SH-SY5Y (cell line): ENCODE measurements at regions not wholly inside any gene's neighbourhood (a gene's known extent, or its start where the extent isn't known, plus 50 kb on each side); places are given as distances from the start of the nearest gene placed in this dataset.

ENCODE experiments used
- GATA2 ChIP-seq: IDR thresholded peaks from 2 replicates; pipeline ENCODE4 v1.6.1; 2011; ENCODE audit warnings: mild to moderate bottlenecking, low read depth, low read length
- GATA3 ChIP-seq: IDR thresholded peaks from 2 replicates; pipeline ENCODE4 v1.6.1; 2011; ENCODE audit warnings: low read depth, mild to moderate bottlenecking, low read length, moderate library complexity

DNA sequence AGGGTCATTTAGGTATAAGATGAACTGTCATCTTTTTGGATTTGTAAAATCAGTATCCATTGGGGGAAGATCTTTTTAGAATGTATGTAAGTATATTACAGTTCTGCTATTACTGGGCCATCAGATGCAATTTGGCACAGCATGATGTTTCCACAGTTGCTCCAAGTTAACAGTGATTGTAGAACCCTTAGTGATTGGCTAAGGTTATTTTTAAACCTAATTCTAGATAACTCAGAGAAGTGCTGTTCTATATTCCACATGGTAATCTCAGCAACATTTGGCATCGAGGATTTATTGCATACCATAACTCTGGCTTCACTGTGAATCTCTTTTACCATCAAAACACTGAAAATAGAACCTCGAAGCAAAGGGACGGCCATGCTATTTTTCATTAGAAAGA, 215.7 kb upstream of the HAND2 start:
- TF ChIP-seq GATA3 (no peak), GATA2 (no peak)
